ENCODE measurements at regions not wholly inside any gene's neighbourhood (a gene's known extent, or its start where the extent isn't known, plus 50 kb on each side); places are given as distances from the start of the nearest gene placed in this dataset.

DNA sequence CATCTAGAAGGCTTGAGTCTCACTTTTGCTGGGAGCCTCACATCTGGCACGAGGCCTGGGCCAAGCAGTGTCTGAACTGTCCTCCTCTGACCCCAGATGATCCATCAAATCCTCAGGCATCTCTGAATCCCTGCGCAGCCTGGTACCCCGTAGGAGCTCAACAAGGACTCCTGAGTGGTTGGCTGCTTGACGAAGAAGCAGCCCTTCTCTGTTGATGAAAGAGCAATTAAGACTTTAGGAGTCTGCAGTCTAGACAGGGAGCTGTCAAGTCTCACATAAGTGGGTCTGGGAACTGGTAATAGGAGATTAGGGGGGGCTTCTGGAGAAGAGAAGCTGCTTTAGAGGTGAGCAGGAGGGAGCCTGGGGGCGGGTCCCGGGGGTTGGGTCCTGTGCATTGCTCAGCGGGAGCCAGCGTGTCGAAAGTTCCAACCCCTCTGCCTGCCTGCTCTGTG lies 326.0 kb downstream of the RPS24 start:
- Histone ChIP-seq H3K9me3 (ENCODE audit: low read depth, low read length, poor library complexity, severe bottlenecking) (no peaks in the 10 kb centered on the region), H3K4me3 (ENCODE audit: low read depth, low read length, poor library complexity, severe bottlenecking) (no peak overlapping the region), H3K27ac (ENCODE audit: low read depth, low read length, poor library complexity, severe bottlenecking) (no peak overlapping the region), H3K27me3 (replicated peaks; ENCODE audit: insufficient read depth, low read depth, low read length, poor library complexity) (no peaks in the 10 kb centered on the region), H3K36me3 (ENCODE audit: insufficient read depth, low read length, poor library complexity, severe bottlenecking) (no peaks in the 10 kb centered on the region), H3K4me1 (ENCODE audit: insufficient read depth, low read length, poor library complexity, severe bottlenecking) (no peaks in the 10 kb centered on the region)
- peak; percentile 17 for DNase-seq (ENCODE audit: low spot score)
- TF ChIP-seq, protein P1, sequence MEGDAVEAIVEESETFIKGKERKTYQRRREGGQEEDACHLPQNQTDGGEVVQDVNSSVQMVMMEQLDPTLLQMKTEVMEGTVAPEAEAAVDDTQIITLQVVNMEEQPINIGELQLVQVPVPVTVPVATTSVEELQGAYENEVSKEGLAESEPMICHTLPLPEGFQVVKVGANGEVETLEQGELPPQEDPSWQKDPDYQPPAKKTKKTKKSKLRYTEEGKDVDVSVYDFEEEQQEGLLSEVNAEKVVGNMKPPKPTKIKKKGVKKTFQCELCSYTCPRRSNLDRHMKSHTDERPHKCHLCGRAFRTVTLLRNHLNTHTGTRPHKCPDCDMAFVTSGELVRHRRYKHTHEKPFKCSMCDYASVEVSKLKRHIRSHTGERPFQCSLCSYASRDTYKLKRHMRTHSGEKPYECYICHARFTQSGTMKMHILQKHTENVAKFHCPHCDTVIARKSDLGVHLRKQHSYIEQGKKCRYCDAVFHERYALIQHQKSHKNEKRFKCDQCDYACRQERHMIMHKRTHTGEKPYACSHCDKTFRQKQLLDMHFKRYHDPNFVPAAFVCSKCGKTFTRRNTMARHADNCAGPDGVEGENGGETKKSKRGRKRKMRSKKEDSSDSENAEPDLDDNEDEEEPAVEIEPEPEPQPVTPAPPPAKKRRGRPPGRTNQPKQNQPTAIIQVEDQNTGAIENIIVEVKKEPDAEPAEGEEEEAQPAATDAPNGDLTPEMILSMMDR (conservative IDR thresholded peaks at IDR 0.05; ENCODE audit: low read depth, low read length), result no peak
- TF ChIP-seq EZH2 (IDR thresholded peaks at IDR 0.05; ENCODE audit: borderline replicate concordance, low read depth, low read length, poor library complexity, severe bottlenecking), result no peak
- POLR2A ChIA-PET (ENCODE audit: low non-redundant PET), result no interaction called here
- CTCF ChIA-PET, result no interaction called here
- intact Hi-C loops (cut with micrococcal nuclease; ENCODE audit: unreplicated experiment), result no loop called here
- BruUV-seq (replicated peaks), result no TSS peak

DNA sequence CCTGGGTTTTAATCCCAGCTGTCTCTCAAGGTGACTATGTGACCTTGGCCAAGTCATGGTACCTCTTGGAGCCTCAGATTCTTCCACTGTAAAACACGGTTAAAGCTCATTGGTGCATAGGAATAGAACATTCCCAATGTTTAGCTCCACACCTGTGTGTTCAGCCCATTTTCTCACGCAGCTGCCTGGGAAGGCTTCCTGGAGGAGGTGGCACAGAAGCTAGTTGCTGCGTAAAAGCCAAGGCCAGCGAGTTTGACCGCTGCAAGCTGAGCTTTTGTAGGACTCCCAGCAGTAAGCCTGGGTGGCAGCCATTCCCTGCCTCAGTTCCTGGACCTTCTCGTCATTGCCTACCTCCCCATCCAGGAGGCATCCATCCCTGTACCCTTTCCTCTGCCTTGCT lies 326.6 kb downstream of the RPS24 start:
- no peak for TF ChIP-seq EZH2 (IDR thresholded peaks at IDR 0.05; ENCODE audit: borderline replicate concordance, low read depth, low read length, poor library complexity, severe bottlenecking)
- TF ChIP-seq, protein P1 (conservative IDR thresholded peaks at IDR 0.05; ENCODE audit: low read depth, low read length), result no peak
- no peaks in the 10 kb centered on the region for H3K27me3 ChIP-seq (replicated peaks; ENCODE audit: insufficient read depth, low read depth, low read length, poor library complexity)
- H3K4me3 ChIP-seq (ENCODE audit: low read depth, low read length, poor library complexity, severe bottlenecking), result no peak overlapping the region
- no peaks in the 10 kb centered on the region for H3K4me1 ChIP-seq (ENCODE audit: insufficient read depth, low read length, poor library complexity, severe bottlenecking)
- no peaks in the 10 kb centered on the region for H3K9me3 ChIP-seq (ENCODE audit: low read depth, low read length, poor library complexity, severe bottlenecking)
- BruUV-seq (replicated peaks), result no TSS peak
- H3K36me3 ChIP-seq (ENCODE audit: insufficient read depth, low read length, poor library complexity, severe bottlenecking), result no peaks in the 10 kb centered on the region
- ChIA-PET CTCF (no interaction called here), POLR2A (ENCODE audit: low non-redundant PET) (interaction anchor here (0.6 kb wide), 2 partner anchors 140 to 1044 kb away, joined by 3 to 9 read pairs; no protein-coding TSS in a partner anchor)
- intact Hi-C loops (cut with micrococcal nuclease; ENCODE audit: unreplicated experiment), result no loop called here
- no peak overlapping the region for H3K27ac ChIP-seq (ENCODE audit: low read depth, low read length, poor library complexity, severe bottlenecking)
- no peak for DNase-seq (ENCODE audit: low spot score)

DNA sequence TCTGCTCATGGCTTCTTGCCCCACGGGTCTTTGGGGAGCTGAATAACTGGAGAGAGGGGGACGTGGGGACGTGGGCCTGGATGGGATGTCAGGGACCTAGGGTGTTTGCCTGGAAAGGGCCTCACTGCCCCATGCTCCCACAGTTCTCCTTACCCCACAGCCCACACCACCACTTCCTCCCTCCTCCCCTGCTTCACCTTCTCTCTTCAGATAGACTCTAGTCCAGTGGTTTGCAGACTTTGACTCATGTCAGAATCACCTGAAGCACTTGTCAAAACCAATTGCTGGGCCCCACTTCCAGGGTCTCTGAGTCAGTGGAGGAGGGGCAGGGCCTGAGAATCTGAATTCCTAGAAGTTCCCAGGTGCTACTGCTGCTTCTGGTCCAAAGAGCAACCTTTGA lies 327.4 kb downstream of the RPS24 start:
- TF ChIP-seq EZH2 (IDR thresholded peaks at IDR 0.05; ENCODE audit: borderline replicate concordance, low read depth, low read length, poor library complexity, severe bottlenecking), result no peak
- TF ChIP-seq, protein P1 (conservative IDR thresholded peaks at IDR 0.05; ENCODE audit: low read depth, low read length), result no peak
- DNase-seq (ENCODE audit: low spot score), result no peak
- H3K9me3 ChIP-seq (ENCODE audit: low read depth, low read length, poor library complexity, severe bottlenecking), result no peaks in the 10 kb centered on the region
- no peak overlapping the region for H3K4me3 ChIP-seq (ENCODE audit: low read depth, low read length, poor library complexity, severe bottlenecking)
- intact Hi-C loops (cut with micrococcal nuclease; ENCODE audit: unreplicated experiment), result no loop called here
- no TSS peak for BruUV-seq (replicated peaks)
- H3K36me3 ChIP-seq (ENCODE audit: insufficient read depth, low read length, poor library complexity, severe bottlenecking), result no peaks in the 10 kb centered on the region
- no peak overlapping the region for H3K27ac ChIP-seq (ENCODE audit: low read depth, low read length, poor library complexity, severe bottlenecking)
- POLR2A ChIA-PET (ENCODE audit: low non-redundant PET), result no interaction called here
- no peaks in the 10 kb centered on the region for H3K27me3 ChIP-seq (replicated peaks; ENCODE audit: insufficient read depth, low read depth, low read length, poor library complexity)
- CTCF ChIA-PET, result no interaction called here
- no peaks in the 10 kb centered on the region for H3K4me1 ChIP-seq (ENCODE audit: insufficient read depth, low read length, poor library complexity, severe bottlenecking)
